NCI-H82 (cell line): ENCODE measurements at regions not wholly inside any gene's neighbourhood (a gene's known extent, or its start where the extent isn't known, plus 50 kb on each side); places are given as distances from the start of the nearest gene placed in this dataset.

Source experiments
- DNase-seq: peaks from one replicate; lab custom pipeline; 2025; lab: John Stamatoyannopoulos, UW

- DNase-seq: no peak
Observed at GRCh38 chr1:170460001-170460400, 72.0 kb upstream of the GORAB start.

- peak; percentile 43 for DNase-seq
Observed at GRCh38 chr1:170460414-170461155, 71.4 kb upstream of the GORAB start.

- DNase-seq: no peak
Observed at GRCh38 chr1:170461291-170461747, 70.6 kb upstream of the GORAB start.

- no peak for DNase-seq
Observed at GRCh38 chr1:170461762-170462384, 70.1 kb upstream of the GORAB start.

- no peak for DNase-seq
Observed at GRCh38 chr1:170470121-170470520, 61.8 kb upstream of the GORAB start.

GRCh38 chr1:170471398-170472053, 60.4 kb upstream of the GORAB start:
- no peak for DNase-seq

- DNase-seq: no peak
Observed at GRCh38 chr1:170481000-170481399, 51.0 kb upstream of the GORAB start.
